ENCODE measurements at regions not wholly inside any gene's neighbourhood (a gene's known extent, or its start where the extent isn't known, plus 50 kb on each side); places are given as distances from the start of the nearest gene placed in this dataset.

GRCh38 chr2:75808793-75809535, 98.2 kb upstream of the GCFC2 start:
- no peak for DNase-seq (ENCODE audit: low read depth)

DNA sequence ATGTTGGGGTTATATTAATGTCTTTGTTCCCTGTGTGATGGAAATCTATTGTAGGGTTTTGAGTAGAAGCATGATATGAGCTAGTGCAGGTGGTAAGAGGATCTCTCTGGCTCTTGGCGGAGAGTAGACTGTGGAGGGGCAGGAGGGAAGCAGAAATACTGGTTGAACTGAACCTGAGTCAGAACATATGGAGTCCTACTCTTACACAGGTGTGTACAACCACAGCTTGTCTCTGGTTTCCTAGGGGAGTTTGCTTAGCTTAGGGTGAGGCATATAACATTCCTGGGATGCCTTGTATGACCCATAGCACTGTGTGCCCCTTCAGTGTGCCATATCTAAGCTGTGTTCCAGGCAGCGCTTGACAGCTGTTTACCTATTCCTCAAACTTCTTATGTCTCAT, 97.3 kb upstream of the GCFC2 start:
- DNase-seq (ENCODE audit: low read depth): no peak

- no peak for DNase-seq (ENCODE audit: low read depth)
Observed at GRCh38 chr2:75801234-75801982, 90.7 kb upstream of the GCFC2 start.

DNA sequence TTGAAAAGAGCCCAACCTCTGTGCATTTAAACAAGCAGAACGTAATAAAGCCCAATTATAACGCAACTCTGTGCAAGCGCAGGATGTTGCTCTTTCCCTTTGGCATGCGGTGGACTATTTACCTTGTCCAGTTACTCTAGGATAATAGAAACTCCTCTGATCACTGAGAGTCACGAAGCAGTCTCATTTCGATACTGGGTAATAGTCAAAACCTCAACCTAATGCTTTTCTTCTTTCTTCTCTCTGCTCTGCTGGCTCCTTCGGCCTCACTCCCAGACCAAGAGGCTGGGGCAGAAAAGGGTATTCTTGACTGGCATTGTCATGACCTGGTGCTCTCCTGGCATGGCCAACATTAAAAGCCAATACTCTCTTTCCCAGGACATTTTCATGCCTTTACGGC, 89.7 kb upstream of the GCFC2 start:
- no peak for DNase-seq (ENCODE audit: low read depth)

GRCh38 chr2:75799859-75800258, 89.1 kb upstream of the GCFC2 start:
- DNase-seq (ENCODE audit: low read depth): no peak

DNA sequence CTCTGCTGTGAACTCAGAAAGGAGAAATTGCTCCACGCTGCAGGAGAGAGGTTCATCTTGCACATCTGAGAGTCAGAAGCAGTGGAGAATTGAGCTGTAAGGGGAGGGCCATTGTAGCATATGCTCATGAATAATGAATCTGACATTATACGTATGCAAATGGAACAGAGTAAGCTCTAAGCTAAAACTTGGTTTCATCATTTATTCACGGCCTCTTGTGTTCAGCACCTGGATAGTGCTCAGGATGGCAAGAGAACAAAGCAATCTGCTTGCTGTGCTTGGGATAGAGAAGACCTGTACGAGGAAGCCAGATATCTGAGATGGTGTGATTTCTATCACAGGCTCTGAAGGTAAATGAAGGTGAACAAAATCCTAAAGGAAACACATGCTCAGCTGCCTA, 87.9 kb upstream of the GCFC2 start:
- no peak for DNase-seq (ENCODE audit: low read depth)

DNA sequence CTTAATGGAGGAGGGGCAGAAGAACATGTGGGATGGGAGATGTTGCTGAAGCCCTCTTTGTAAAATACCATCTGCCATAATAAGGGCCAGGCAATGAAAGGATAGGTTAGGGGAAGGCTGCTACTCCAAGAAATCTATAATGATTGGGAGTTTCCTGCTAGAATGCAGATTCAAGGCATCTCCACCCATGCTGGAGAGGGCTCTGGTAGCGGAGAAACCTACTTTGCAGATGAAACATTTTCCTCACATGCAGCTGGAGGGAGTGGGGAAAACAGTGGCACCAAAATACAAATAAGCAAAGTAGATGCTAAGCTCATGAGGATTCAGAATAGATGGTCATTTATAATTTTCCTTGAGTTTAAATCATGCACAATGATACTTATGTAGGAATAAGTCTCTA, 82.3 kb upstream of the GCFC2 start:
- DNase-seq (ENCODE audit: low read depth): no peak

GRCh38 chr2:75792146-75792545, 81.4 kb upstream of the GCFC2 start:
- no peak for DNase-seq (ENCODE audit: low read depth)

- DNase-seq (ENCODE audit: low read depth): no peak
Observed at GRCh38 chr2:75790814-75791467, 80.2 kb upstream of the GCFC2 start.

GRCh38 chr2:75790121-75790813, 79.6 kb upstream of the GCFC2 start:
- DNase-seq (ENCODE audit: low read depth): peak; percentile 3

GRCh38 chr2:75788902-75789301, 78.2 kb upstream of the GCFC2 start:
- no peak for DNase-seq (ENCODE audit: low read depth)

DNA sequence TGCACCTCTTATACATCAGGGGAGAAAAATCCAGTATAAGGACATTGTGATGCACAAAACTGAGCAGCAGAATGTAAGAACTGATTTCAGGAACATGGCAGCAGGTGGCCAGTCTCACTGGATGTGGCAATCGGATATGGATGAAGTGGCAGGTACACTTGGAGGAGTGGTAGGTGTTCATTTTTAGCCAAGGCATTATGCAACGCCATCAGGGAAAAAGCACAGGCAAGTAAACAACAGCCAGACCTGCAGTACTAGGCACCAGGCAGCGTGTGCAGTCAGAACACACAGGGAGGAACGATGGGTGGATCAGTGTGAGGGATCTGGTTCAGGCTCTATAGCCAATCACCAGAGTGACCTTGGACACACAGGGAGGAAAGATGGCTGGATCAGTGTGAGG, 77.4 kb upstream of the GCFC2 start:
- no peak for DNase-seq (ENCODE audit: low read depth)

- DNase-seq (ENCODE audit: low read depth): peak; percentile 23
Observed at GRCh38 chr2:75787532-75788132, 76.9 kb upstream of the GCFC2 start.

DNA sequence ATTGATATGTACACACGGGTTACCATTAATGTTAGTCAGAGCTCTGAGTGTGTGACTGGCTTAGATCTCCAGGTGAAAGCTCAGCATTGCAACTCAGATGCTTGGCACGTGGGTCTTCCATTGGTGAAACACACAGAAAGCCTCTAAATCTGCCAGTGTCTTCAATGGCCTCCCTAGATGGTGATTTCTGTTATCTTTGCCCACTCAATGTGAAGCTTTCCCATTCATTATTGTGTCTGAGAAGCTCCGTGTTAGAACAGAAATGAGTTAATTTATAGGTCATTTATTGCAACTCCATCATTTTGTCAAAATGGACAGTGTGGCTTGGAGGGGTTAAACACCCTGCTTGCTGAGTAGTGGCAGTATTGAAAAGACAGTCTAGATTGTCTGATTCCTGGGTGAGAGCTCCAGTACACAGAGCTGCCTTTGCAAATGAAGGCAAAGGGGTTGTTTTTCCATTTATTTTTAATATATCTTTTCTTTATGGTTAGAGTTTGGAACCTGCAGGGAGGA, 64.7 kb upstream of the GCFC2 start:
- no peak for DNase-seq (ENCODE audit: low read depth)

- DNase-seq (ENCODE audit: low read depth): no peak
Observed at GRCh38 chr2:75772908-75773630, 62.4 kb upstream of the GCFC2 start.

DNA sequence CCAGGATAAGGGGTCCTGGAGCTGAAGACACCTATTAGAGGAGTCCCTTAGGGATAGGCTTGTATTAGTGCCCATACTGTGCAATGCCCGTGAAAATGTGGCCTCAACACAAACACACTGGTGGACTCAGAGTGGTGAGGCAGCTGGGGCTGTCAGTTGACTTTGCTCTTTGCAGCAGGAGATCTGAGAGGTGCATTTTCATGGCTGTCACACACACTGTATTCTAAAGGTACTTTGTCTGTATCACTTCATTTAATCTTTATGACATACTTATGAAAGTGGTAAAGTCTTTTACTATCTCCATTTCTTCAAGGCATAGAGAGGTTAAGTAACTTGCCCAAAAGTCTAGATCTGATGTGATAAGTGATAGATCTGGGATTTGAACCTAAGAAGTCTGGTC, 55.1 kb upstream of the GCFC2 start:
- no peak for DNase-seq (ENCODE audit: low read depth)

DNA sequence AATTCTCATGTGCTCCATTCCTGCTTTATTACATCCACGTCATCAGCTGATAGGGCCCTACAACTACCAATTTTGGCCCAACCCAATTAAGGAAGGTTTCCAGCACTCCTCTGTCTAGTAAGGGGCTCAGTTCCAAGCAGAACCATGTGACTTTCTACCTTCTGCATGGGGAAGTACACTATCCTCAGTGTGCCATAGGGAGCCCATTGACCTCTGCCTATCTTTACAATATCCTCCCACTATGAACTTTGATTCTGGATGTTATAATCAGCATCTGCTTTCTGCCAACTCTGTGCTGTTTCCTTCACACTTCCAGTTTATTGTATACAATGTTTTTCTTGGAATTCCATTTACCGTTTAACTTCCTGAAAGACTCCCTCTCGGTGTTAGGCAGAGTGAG, 53.9 kb upstream of the GCFC2 start:
- no peak for DNase-seq (ENCODE audit: low read depth)

All from M059J (cell line).